HG03280 (cell line): ENCODE measurements at regions not wholly inside any gene's neighbourhood (a gene's known extent, or its start where the extent isn't known, plus 50 kb on each side); places are given as distances from the start of the nearest gene placed in this dataset.

ENCODE experiments used
- ATAC-seq: cut with Tn5 transposase; IDR thresholded peaks from one replicate; pipeline ENCODE4 v1.9.1; 2021; ENCODE audit warnings: mild to moderate bottlenecking, moderate library complexity; ENCODE audit not compliant: unreplicated experiment

DNA sequence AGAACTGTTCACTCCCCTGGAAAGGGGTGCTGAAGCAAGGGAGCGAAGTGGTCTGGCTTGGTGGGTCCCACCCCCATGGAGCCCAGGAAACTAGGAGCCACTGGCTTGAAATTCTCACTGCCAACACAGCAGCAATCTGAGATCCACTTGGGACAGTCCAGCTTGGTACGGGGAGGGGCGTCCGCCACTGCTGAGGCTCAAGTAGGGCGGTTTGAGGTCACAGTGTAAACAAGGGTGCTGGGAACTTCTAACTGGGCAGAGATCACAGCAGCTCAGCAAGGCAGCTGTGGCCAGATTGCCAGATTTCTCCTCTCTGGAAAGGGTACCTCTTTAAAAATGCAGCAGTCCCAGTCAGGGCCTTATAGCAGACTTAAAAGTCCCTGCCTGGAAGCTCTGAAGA lies 53.9 kb upstream of the GALNTL6 start:
- ATAC-seq, result no peak

DNA sequence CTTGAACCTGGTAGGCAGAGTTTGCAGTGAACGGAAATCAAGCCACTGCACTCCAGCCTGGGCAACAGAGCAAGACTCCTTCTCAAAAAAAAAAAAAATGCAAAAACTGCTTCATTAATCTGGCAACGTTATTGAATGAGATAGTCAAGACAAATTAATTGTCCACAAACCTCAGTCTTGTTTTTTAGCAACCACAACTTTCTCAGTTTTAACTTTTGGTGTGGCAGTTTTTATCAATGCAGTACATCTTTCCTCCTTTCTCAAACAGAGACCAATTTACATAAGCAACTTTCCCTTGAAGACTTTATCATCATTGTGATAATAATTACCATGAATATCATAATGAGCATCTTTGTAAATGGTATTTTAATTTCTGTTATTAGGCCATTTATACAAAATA lies 61.7 kb upstream of the GALNTL6 start:
- no peak for ATAC-seq

- no peak for ATAC-seq
Measured at GRCh38 chr4:171746418-171746817, 66.8 kb upstream of the GALNTL6 start.

DNA sequence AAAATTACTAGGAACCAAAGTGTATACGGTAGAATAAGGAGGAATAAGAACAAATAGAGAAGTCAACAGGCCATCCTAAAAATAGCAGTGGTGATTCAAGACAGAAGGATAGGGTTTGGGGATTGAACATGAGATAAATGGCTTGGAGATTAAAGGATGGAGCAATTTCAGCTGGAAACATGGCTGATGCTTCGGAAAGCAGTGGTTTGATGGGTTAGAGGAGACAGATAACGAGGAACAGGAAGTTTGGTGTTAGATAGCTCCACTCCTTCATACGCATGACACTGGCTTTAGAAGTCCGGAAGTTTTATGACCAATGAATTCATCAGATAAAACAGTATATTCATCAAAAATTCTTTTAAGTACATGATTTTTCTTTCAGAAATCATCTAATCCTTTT lies 70.8 kb upstream of the GALNTL6 start:
- no peak for ATAC-seq

GRCh38 chr4:171727185-171727584 lies 86.0 kb upstream of the GALNTL6 start:
- ATAC-seq, result no peak

GRCh38 chr4:171721937-171722336 lies 91.3 kb upstream of the GALNTL6 start:
- ATAC-seq, result no peak

DNA sequence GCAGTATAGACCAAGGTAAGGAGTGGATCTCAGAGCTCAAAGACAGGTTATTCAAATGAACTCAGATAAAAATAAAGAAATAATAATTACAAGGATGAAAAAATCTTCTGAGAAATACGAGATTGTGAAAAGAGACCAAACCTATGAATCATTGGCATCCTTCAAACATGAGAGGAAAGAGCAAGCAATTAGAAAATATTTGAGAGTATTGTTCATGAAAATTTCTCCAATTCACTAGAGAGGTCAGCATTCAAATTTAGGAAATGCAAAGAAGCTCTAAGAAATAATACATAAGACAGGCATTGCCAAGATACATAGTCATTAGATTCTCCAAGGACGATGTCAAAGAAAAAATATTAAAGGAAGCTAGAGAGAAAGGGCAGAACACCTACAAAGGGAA lies 93.5 kb upstream of the GALNTL6 start:
- ATAC-seq, result no peak

DNA sequence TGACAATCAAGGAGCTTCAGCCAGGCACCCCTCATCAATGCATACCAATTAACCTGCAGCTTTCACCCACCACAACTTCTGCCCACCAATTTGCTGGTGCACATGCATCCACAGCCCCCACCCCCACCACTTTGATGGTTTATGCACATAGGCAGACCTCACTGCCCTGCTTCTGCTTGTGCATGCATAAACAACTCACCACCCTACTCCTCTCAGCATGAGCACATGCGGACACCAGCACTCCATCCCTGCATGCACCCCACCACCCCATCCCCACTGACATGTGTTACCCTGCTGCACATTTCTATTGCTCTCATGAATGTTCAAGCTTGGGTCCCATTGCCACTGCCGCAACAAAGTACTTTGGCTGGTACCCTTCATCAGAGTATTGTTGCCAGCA lies 94.5 kb upstream of the GALNTL6 start:
- no peak for ATAC-seq

- ATAC-seq, result no peak
Measured at GRCh38 chr4:171718069-171718468, 95.1 kb upstream of the GALNTL6 start.

GRCh38 chr4:171717231-171717741 lies 95.9 kb upstream of the GALNTL6 start:
- ATAC-seq, result no peak

GRCh38 chr4:171715973-171716372 lies 97.2 kb upstream of the GALNTL6 start:
- ATAC-seq, result no peak

- ATAC-seq, result no peak
Measured at GRCh38 chr4:171714791-171715454, 98.3 kb upstream of the GALNTL6 start.

DNA sequence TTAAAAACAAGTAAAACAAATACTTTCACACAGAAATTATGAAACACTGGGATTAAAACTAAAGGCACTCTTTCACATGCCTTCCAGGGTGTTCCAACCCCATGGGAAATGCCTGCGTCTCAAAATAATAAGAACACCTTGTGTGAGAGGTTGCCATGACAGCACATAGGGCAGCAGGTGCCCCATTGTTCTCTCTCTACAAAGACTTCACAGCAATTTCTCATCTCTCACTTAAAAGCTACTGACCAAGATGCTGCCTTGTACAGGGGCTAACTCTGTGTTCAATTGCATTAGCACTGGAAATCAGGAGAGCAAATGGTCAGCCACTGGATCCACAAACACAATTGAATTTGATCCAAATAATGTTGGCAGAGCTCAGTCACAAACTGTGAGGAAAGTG lies 102.5 kb upstream of the GALNTL6 start:
- no peak for ATAC-seq

- ATAC-seq, result peak; percentile 98
Measured at GRCh38 chr4:171676555-171677215, 136.5 kb upstream of the GALNTL6 start.

GRCh38 chr4:171674781-171675180 lies 138.4 kb upstream of the GALNTL6 start:
- no peak for ATAC-seq

GRCh38 chr4:171668403-171668802 lies 144.8 kb upstream of the GALNTL6 start:
- ATAC-seq, result no peak

GRCh38 chr4:171667906-171668305 lies 145.3 kb upstream of the GALNTL6 start:
- ATAC-seq, result no peak

DNA sequence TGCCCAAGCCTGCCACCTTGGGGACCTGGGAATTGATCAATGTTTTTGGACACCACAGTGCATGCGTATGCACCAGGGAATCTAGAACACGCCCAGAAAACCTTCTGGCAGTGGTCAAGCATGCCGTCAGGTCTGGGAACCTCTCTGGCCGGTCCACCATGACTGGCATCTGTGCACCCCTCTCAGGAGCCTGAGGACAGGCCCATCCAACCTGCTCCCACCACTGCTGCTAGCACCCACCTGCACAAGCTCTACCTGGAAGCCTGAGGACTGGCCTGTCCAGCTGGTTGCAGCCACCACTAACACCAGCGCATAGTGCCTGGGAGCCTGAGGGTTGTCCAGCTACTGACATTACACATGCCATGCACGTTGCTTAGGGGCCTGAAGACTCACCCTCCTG lies 162.1 kb upstream of the GALNTL6 start:
- no peak for ATAC-seq

- peak; percentile 66 for ATAC-seq
Measured at GRCh38 chr4:171650543-171650942, 162.7 kb upstream of the GALNTL6 start.

DNA sequence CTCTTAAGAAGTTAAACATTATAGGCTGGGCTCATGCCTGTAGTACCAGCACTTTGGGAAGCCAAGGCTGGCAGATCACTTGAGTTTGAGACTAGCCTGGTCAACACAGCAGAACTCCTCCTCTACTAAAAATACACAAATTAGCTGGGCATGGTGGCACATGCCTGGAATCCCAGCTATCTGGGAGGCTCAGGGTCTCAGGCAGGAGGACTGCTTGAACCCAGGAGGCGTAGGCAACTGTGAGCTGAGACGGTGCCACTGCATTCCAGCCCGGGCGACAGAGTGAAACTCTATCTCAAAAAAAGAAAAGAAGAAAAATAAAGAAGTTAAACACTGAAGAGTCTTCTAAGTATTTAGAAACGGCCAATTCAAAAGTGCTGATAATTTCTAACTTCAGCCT lies 164.3 kb upstream of the GALNTL6 start:
- no peak for ATAC-seq

DNA sequence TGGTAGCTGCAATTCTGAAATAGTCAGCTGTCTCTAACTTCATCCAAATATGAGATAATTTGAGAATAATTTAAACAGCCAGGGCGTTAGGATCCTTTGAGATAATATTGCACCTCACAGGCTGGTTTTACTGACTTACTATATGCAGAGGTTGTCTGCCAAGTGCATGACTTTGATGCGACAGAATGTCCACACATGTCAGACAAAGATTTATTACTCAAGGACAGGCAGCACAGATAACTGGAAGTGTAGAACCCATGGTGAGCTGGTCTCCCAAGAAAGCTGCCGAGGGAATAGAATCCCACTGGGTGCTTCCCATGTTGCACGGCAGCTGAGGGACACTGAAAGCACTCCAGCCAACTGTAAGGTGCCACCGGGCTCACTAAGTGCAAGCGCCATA lies 166.2 kb upstream of the GALNTL6 start:
- ATAC-seq, result no peak

DNA sequence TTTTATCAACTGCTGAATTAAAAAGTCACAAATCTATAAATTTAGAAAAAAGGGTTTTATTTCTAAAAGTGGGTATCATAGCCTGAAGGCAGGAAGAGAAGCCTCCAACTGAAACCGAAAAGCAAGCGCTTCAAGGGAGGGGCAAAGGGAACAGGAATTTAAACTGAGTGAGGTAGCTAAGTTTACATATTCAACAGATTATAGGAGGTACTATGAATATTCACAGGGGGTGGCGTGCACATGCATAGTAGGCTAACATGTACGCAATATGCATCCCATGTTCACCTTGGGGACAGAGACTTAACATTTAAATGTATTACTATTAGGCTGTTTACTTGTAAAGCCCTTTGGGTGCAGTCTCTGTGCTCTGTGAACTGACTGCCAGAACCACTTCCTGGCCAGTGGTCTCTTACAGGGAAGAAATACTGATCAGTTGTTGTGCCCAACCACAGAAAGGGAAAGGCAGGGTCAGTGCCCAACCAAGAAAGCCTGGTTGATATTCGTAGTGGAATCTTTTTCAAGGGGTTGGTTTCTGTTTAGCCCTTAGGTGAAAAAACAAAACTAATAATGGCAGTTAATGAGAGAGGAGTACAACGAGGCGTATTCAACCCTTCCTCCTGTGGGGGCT lies 168.7 kb upstream of the GALNTL6 start:
- ATAC-seq, result peak; percentile 83
